Esophagus muscularis mucosa (tissue), 3 donors: ENCODE measurements at regions not wholly inside any gene's neighbourhood (a gene's known extent, or its start where the extent isn't known, plus 50 kb on each side); places are given as distances from the start of the nearest gene placed in this dataset.

Source experiments
- POLR2AphosphoS5 ChIP-seq, 2 donors: sonication (generic); formaldehyde crosslinking; IDR thresholded peaks; one replicate each; pipeline ENCODE4 v1.6.1; 2017; ENCODE audit warnings: antibody characterized with exemption in 2 of 2
- TF ChIP-seq, protein P1 (sequence below), 3 experiments: fragments of 200-600 bp in 2 of 3; fragments of 450-650 bp in 1 of 3; sonication (generic) in 2 of 3; IDR thresholded peaks; one replicate each; pipeline ENCODE4 v1.5.1; 2017 to 2019; ENCODE audit warnings: antibody characterized with exemption in 3 of 3, mild to moderate bottlenecking in 2 of 3, moderate library complexity in 1 of 3

- TF ChIP-seq, protein P1, sequence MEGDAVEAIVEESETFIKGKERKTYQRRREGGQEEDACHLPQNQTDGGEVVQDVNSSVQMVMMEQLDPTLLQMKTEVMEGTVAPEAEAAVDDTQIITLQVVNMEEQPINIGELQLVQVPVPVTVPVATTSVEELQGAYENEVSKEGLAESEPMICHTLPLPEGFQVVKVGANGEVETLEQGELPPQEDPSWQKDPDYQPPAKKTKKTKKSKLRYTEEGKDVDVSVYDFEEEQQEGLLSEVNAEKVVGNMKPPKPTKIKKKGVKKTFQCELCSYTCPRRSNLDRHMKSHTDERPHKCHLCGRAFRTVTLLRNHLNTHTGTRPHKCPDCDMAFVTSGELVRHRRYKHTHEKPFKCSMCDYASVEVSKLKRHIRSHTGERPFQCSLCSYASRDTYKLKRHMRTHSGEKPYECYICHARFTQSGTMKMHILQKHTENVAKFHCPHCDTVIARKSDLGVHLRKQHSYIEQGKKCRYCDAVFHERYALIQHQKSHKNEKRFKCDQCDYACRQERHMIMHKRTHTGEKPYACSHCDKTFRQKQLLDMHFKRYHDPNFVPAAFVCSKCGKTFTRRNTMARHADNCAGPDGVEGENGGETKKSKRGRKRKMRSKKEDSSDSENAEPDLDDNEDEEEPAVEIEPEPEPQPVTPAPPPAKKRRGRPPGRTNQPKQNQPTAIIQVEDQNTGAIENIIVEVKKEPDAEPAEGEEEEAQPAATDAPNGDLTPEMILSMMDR (IDR thresholded peaks at IDR 0.05): no peak
- TF ChIP-seq POLR2AphosphoS5 (IDR thresholded peaks at IDR 0.05): no peak
These were observed 602.8 kb downstream of the EPHA4 start for GRCh38 chr2:220969348-220969747.
